GM12873 (cell line): ENCODE measurements at regions not wholly inside any gene's neighbourhood (a gene's known extent, or its start where the extent isn't known, plus 50 kb on each side); places are given as distances from the start of the nearest gene placed in this dataset.

Source experiments
- TF ChIP-seq, protein P1 (sequence below): IDR thresholded peaks from 2 replicates; pipeline ENCODE4 v1.5.1; 2012; ENCODE audit warnings: low read depth, mild to moderate bottlenecking, moderate library complexity, low read length, control low read depth; ENCODE audit not compliant: insufficient read depth; ENCODE audit errors: missing control alignments

DNA sequence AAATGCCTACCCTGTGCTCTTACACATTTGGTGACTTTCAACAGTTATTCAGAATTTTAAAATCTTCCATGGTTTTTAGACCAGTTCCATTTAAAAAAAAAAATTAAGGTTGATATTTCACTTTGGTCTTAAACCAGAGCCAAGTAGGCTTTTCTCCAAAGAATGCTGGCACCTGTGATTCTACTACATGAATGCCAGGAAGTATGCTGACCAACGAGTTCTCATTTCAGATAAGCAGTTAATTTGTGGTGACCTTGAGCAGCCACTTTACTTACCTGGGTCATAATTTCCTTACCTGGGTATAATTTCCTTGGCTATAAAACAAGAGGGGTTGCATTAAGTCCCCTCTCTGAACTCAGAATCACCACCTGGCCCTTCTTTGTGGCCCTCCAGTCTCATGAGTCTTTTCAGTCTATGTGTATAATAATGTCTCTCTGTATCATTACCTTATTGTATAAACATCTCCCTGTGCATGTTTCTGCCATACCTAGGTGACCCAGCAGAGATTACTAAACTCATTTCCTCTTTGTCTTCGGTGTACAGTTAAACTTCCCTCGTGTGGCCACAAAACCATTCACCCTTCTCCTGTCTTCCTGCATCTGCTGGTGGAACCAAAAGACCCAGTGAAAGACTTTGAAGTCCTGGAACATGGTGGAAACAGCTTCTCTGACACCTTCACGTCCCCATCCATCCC is 139.1 kb upstream of the DPT start:
- TF ChIP-seq, protein P1, sequence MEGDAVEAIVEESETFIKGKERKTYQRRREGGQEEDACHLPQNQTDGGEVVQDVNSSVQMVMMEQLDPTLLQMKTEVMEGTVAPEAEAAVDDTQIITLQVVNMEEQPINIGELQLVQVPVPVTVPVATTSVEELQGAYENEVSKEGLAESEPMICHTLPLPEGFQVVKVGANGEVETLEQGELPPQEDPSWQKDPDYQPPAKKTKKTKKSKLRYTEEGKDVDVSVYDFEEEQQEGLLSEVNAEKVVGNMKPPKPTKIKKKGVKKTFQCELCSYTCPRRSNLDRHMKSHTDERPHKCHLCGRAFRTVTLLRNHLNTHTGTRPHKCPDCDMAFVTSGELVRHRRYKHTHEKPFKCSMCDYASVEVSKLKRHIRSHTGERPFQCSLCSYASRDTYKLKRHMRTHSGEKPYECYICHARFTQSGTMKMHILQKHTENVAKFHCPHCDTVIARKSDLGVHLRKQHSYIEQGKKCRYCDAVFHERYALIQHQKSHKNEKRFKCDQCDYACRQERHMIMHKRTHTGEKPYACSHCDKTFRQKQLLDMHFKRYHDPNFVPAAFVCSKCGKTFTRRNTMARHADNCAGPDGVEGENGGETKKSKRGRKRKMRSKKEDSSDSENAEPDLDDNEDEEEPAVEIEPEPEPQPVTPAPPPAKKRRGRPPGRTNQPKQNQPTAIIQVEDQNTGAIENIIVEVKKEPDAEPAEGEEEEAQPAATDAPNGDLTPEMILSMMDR: no peak

DNA sequence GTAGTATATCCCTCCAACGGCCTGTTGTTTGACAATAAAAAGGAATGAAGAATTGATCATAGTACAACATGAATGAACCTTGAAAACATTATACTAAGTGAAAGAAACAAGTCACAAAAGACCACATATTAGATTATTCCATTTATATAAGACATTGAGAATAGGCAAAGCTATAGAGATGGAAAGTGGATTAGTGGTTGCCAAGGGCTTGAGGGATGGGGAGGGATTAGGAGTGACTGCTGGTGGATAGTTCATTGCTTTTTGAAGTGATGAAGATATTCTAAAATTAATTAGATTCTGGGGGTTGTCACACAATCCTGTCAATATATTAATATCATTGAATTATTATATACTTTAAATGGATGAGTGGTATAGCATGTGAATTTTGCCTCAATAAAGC is 142.5 kb upstream of the DPT start:
- TF ChIP-seq, protein P1: no peak

DNA sequence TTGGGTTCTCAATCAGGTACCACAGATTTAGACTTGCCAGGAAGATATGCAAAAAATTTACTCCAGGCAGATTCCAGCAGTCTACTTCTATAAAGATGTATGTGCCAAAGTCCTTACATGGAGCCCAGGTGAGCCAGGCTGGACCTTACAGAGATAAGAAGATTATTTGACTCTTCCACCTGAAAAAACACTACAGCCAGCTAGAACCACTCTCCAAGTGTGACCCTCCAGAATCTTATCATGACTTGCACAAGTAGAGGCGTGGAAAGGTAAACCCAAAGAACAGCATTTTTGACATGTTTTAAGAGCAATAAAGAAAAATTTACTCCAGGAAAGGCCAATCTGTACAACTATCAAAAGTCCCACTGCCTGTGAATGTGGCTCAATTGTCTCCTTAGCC is 146.8 kb upstream of the DPT start:
- TF ChIP-seq, protein P1: no peak

DNA sequence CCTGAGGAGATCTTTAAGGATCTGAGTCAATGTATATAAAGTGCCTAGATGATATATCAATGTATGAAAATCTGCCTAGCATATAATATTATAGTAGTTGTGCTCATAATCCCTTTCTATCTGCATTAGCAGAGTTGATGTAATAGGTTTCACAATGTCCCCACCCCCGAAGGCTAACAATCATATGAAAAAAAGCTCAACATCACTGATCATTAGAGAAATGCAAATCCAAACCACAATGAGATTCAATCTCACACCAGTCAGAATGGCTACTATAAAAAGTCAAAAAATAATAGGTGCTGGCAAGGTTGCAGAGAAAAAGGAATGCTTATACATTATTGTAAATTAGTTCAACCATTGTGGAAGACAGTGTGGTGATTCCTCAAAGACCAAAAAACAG is 147.8 kb upstream of the DPT start:
- TF ChIP-seq, protein P1: no peak

DNA sequence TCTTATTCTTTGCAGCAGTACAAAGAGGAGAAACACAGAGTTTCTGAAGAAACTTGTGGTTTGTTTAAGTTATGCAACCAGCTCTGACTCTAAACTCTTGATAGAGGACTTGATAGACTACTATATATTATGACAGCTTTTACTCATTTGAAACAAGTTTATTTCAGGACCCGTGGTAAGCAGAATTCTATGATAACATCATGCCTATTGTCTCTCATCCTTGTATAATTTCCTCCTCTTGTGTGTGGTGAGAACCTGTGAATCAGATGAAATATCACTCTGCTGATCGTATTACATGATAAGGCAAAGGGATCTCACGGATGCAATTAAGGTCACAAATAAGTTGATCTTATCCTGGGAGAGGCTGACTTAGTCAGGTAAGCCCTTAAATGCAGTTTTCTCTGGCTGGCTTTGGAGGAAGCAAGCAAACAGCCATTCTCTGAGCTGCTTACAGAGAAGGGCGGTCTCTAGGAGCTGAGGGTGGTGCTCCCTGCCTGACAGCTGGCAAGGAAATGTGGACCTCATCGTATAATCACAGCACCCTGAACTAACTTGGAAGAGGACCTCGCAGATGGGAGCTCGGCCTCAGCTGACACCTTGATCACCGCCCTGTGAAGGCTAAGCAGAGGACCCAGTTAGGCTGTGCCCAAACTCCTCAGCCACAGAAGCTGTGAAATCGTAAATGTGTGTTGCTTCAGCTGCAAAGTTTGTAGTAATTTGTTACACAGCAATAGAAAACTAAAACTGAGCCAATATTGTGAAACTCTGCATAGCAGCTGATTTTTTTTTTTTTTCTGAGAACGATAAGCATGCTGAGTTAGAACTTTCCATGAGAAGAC is 151.1 kb upstream of the DPT start:
- TF ChIP-seq, protein P1: no peak

DNA sequence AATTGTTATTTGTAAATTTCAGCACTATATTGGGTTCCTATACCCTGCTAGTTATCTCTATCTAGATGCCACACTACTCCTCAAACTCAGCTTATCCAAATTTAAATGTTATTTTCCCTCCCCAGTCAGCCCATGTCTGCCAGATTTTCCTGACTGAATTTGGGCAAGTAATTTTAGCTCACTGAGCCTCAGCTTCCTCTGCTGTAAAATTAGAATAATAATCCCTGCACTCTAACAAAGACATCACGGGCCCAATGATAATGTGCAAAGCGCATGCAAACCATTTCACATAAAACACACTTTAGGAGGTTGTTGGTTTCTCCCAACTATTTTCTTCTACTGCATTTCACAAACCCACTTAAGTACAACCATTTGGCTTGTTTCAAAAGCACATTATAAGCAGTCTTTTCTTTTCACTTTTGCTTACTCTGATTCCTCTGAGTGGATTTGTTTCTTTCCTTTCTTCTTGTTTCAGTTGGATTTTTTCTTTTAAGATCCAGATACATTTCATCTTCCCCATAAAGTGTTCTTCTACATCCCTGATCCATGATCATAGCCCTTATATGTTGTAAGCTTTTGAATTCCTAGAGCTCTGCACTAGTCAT is 152.8 kb upstream of the DPT start:
- TF ChIP-seq, protein P1: no peak

DNA sequence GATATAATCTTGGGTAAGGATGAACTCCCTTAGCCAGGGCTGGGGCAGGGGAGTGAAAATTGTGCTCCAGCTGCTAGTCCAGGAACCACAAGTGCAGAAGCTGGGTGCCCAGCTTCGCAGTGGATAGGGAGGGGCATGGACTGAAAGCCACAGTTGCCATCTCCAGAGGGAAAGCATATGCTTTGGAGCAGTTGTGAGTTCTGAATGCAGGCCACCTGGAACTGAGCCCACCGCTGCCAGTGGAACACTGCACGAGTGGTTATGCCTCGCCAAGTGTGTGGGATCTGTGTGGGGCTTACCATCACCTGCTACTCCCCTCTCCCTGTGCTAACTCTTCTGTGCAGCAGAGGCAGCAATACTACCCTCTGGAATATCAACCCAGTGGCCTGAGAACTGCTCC is 158.4 kb upstream of the DPT start:
- TF ChIP-seq, protein P1: no peak
